Liver (tissue), 8 donors: ENCODE measurements at regions not wholly inside any gene's neighbourhood (a gene's known extent, or its start where the extent isn't known, plus 50 kb on each side); places are given as distances from the start of the nearest gene placed in this dataset.

Experiments
- DNase-seq: peaks from one replicate; pipeline ENCODE4 v3.0.0-alpha.2; 2017; ENCODE audit warnings: low spot score
- H3K27ac ChIP-seq, 2 donors: one replicate each; pipeline ENCODE4 v1.7.0; 2013; ENCODE audit warnings: inconsistent platforms in 2 of 2, low read length in 2 of 2, control low read depth in 1 of 2, low read depth in 1 of 2, mild to moderate bottlenecking in 1 of 2
- H3K27me3 ChIP-seq, 4 donors: one replicate each; pipeline versions ENCODE4 v1.6.1 to v1.7.0; 2013; ENCODE audit warnings: low read length in 3 of 4, inconsistent platforms in 1 of 4, mild to moderate bottlenecking in 1 of 4, moderate library complexity in 1 of 4; ENCODE audit not compliant: control insufficient read depth in 4 of 4, insufficient read depth in 4 of 4
- H3K36me3 ChIP-seq, 4 donors: one replicate each; pipeline versions ENCODE4 v1.6.1 to v1.7.0; 2013; ENCODE audit warnings: low read length in 3 of 4, mild to moderate bottlenecking in 3 of 4, low read depth in 1 of 4, moderate library complexity in 1 of 4; ENCODE audit not compliant: control insufficient read depth in 4 of 4, insufficient read depth in 3 of 4
- H3K4me1 ChIP-seq, 4 donors: one replicate each; pipeline versions ENCODE4 v1.6.1 to v1.7.0; 2013; ENCODE audit warnings: low read length in 3 of 4, mild to moderate bottlenecking in 3 of 4, moderate library complexity in 1 of 4; ENCODE audit not compliant: control insufficient read depth in 4 of 4, insufficient read depth in 4 of 4
- H3K4me3 ChIP-seq, 3 donors: one replicate each; pipeline versions ENCODE4 v1.6.1 to v1.7.0; 2013; ENCODE audit warnings: low read length in 3 of 3, control low read depth in 1 of 3, low read depth in 1 of 3, mild to moderate bottlenecking in 1 of 3
- H3K9ac ChIP-seq, 2 donors: one replicate each; pipeline ENCODE4 v1.7.0; 2013; ENCODE audit warnings: low read length in 2 of 2, mild to moderate bottlenecking in 2 of 2, moderate library complexity in 2 of 2, control low read depth in 1 of 2, low read depth in 1 of 2
- H3K9me3 ChIP-seq, 4 donors: one replicate each; pipeline versions ENCODE4 v1.6.1 to v1.7.0; 2013; ENCODE audit warnings: low read length in 3 of 4; ENCODE audit not compliant: control insufficient read depth in 4 of 4
- CTCF ChIP-seq: fragments of 150-350 bp; IDR thresholded peaks from 2 replicates; pipeline ENCODE4 v1.5.1; 2017; ENCODE audit warnings: improper control_type of control experiment, low read depth, low read length; ENCODE audit not compliant: missing input control
- EGR1 ChIP-seq, 2 donors: IDR thresholded peaks; 2 replicates each; pipeline ENCODE4 v1.6.1; 2016 to 2018; ENCODE audit warnings: antibody characterized with exemption in 2 of 2, low read depth in 2 of 2
- FOXA1 ChIP-seq: IDR thresholded peaks from 2 replicates; pipeline ENCODE4 v1.6.1; 2016; ENCODE audit warnings: antibody characterized with exemption
- FOXA2 ChIP-seq: IDR thresholded peaks from 2 replicates; pipeline ENCODE4 v1.6.1; 2016; ENCODE audit warnings: antibody characterized with exemption
- GABPA ChIP-seq, 2 donors: IDR thresholded peaks in 1 of 2; conservative IDR thresholded peaks in 1 of 2; 2 replicates each; pipeline ENCODE4 v1.6.1; 2016; ENCODE audit warnings: antibody characterized with exemption in 2 of 2, mild to moderate bottlenecking in 1 of 2, moderate library complexity in 1 of 2
- HNF4A ChIP-seq, 2 donors: conservative IDR thresholded peaks; 2 replicates each; pipeline ENCODE4 v1.6.1; 2016; ENCODE audit warnings: antibody characterized with exemption in 2 of 2, mild to moderate bottlenecking in 2 of 2
- HNF4G ChIP-seq: IDR thresholded peaks from 2 replicates; pipeline ENCODE4 v1.6.1; 2016; ENCODE audit warnings: antibody characterized with exemption
- JUND ChIP-seq, 2 donors: IDR thresholded peaks; 2 replicates each; pipeline ENCODE4 v1.6.1; 2016; ENCODE audit warnings: antibody characterized with exemption in 2 of 2
- MAX ChIP-seq: IDR thresholded peaks from 2 replicates; pipeline ENCODE4 v1.6.1; 2016; ENCODE audit warnings: antibody characterized with exemption
- NR2F2 ChIP-seq: IDR thresholded peaks from 2 replicates; pipeline ENCODE4 v1.6.1; 2016; ENCODE audit warnings: antibody characterized with exemption
- RAD21 ChIP-seq, 2 donors: IDR thresholded peaks; 2 replicates each; pipeline ENCODE4 v1.6.1; 2016; ENCODE audit warnings: antibody characterized with exemption in 2 of 2, mild to moderate bottlenecking in 2 of 2
- REST ChIP-seq: IDR thresholded peaks from 2 replicates; pipeline ENCODE4 v1.6.1; 2016; ENCODE audit warnings: antibody characterized with exemption, mild to moderate bottlenecking
- RXRA ChIP-seq, 2 donors: IDR thresholded peaks; 2 replicates each; pipeline ENCODE4 v1.6.1; 2017 to 2018; ENCODE audit warnings: antibody characterized with exemption in 2 of 2, mild to moderate bottlenecking in 1 of 2
- SP1 ChIP-seq: IDR thresholded peaks from 2 replicates; pipeline ENCODE4 v1.6.1; 2018; ENCODE audit warnings: antibody characterized with exemption, mild to moderate bottlenecking
- TAF1 ChIP-seq: conservative IDR thresholded peaks from 2 replicates; pipeline ENCODE4 v1.6.1; 2016; ENCODE audit warnings: antibody characterized with exemption, mild to moderate bottlenecking
- YY1 ChIP-seq: IDR thresholded peaks from 2 replicates; pipeline ENCODE4 v1.6.1; 2016; ENCODE audit warnings: antibody characterized with exemption, mild to moderate bottlenecking
- WGBS: extraction: QIAGEN DNeasy Blood & Tissue Kit; methylation state at CpG from one replicate; pipeline ENCODE4 v1.1.7; 2013; 5-methylcytosine and 5-hydroxymethylcytosine counted together
- TF ChIP-seq, protein P1 (sequence below): IDR thresholded peaks from 2 replicates; pipeline ENCODE4 v1.6.1; 2016; ENCODE audit warnings: antibody characterized with exemption
- TF ChIP-seq, protein P2 (sequence below): IDR thresholded peaks from 2 replicates; pipeline ENCODE4 v1.6.1; 2016; ENCODE audit warnings: antibody characterized with exemption
- donor health status: healthy.
- donor health status: healthy.
- donor health status: healthy.
- donor health status: healthy.
- donor health status: healthy.

- no peak for DNase-seq
- no peak for TF ChIP-seq YY1
- no peak for TF ChIP-seq SP1
- TF ChIP-seq RAD21 (IDR thresholded peaks at IDR 0.05) = no peak
- TF ChIP-seq EGR1 (IDR thresholded peaks at IDR 0.05; ENCODE audit: low read depth in 2 of 2) = no peak
- TF ChIP-seq RXRA (IDR thresholded peaks at IDR 0.05) = no peak
- no peaks in the 10 kb centered on the region for H3K4me1 ChIP-seq
- no peaks in the 10 kb centered on the region for H3K9me3 ChIP-seq
- no peak overlapping the region for H3K4me3 ChIP-seq
- H3K27me3 ChIP-seq = no peaks in the 10 kb centered on the region
- no peak overlapping the region for H3K27ac ChIP-seq
- no peaks in the 10 kb centered on the region for H3K36me3 ChIP-seq
- 89% methylated on average over 14 of the region's 14 CpGs for whole genome bisulfite sequencing
- H3K9ac ChIP-seq = no peak overlapping the region
Observed at GRCh38 chr4:184317234-184317918, 99.7 kb upstream of the ENPP6 start.

GRCh38 chr4:184316821-184317220 lies 99.1 kb upstream of the ENPP6 start:
- H3K4me3 ChIP-seq = no peak overlapping the region
- no peaks in the 10 kb centered on the region for H3K9me3 ChIP-seq
- no peak for DNase-seq
- no peaks in the 10 kb centered on the region for H3K27me3 ChIP-seq
- H3K4me1 ChIP-seq = no peaks in the 10 kb centered on the region
- no peaks in the 10 kb centered on the region for H3K36me3 ChIP-seq
- 91% methylated on average over 10 of the region's 10 CpGs for WGBS
- H3K9ac ChIP-seq = no peak overlapping the region
- H3K27ac ChIP-seq = no peak overlapping the region
- TF ChIP-seq HNF4A (conservative IDR thresholded peaks at IDR 0.05) (no peak), HNF4G (no peak), NR2F2 (no peak), FOXA1 (no peak), RAD21 (IDR thresholded peaks at IDR 0.05) (no peak), TAF1 (no peak), JUND (IDR thresholded peaks at IDR 0.05) (no peak), FOXA2 (no peak), EGR1 (IDR thresholded peaks at IDR 0.05; ENCODE audit: low read depth in 2 of 2) (no peak), CTCF (no peak), GABPA (IDR thresholded peaks at IDR 0.05 in 1 of 2, conservative IDR thresholded peaks at IDR 0.05 in 1 of 2) (no peak), RXRA (IDR thresholded peaks at IDR 0.05) (no peak), MAX (no peak), REST (no peak)
- TF ChIP-seq, protein P1, sequence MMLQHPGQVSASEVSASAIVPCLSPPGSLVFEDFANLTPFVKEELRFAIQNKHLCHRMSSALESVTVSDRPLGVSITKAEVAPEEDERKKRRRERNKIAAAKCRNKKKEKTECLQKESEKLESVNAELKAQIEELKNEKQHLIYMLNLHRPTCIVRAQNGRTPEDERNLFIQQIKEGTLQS = no peak
- TF ChIP-seq, protein P2, sequence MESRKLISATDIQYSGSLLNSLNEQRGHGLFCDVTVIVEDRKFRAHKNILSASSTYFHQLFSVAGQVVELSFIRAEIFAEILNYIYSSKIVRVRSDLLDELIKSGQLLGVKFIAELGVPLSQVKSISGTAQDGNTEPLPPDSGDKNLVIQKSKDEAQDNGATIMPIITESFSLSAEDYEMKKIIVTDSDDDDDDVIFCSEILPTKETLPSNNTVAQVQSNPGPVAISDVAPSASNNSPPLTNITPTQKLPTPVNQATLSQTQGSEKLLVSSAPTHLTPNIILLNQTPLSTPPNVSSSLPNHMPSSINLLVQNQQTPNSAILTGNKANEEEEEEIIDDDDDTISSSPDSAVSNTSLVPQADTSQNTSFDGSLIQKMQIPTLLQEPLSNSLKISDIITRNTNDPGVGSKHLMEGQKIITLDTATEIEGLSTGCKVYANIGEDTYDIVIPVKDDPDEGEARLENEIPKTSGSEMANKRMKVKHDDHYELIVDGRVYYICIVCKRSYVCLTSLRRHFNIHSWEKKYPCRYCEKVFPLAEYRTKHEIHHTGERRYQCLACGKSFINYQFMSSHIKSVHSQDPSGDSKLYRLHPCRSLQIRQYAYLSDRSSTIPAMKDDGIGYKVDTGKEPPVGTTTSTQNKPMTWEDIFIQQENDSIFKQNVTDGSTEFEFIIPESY = no peak
